GM18867 (cell line): ENCODE measurements at regions not wholly inside any gene's neighbourhood (a gene's known extent, or its start where the extent isn't known, plus 50 kb on each side); places are given as distances from the start of the nearest gene placed in this dataset.
A peak's percentile ranks its signal among the peaks of the same experiment; 100 is the strongest.
"Not testable (repeated sequence)": the region's sequence is repeated elsewhere in the genome, so short reads cannot be mapped to it uniquely, and the experiment has no call there.

Experiments used
- ATAC-seq: cut with Tn5 transposase; IDR thresholded peaks from one replicate; pipeline ENCODE4 v1.9.1; 2021; ENCODE audit warnings: mild to moderate bottlenecking, moderate library complexity; ENCODE audit not compliant: unreplicated experiment

DNA sequence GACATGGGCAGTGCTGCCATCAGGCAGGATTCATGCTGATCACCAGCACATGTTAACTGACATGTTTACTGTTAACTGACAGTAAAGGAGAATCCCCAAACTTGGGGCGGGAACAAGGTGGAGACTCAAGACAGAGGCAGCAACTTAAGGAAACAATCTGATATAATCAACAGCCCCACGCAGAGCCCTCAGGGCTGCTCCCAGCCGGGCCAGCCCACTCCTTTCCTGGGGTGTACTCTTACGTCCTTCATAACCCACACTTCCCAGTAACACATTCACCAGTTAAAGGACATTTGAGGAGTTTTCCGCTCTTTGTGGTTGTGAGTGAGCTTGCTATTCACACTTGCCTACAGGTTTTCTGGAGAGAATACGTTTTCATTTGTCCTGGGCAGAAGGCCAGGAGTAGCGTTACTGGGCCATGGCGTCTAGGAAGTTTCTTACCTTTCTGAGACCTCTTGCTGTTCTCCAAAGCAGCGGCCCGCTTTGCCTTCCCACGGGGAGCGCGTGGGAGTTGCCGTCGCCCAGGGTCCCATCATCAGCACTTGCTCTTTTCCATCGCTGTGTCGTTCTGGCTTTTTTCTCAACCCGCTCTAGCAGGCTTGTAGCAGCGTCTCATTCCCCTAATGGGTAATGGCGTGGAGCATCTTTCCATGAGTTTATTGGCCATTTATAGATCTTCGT lies 56.4 kb downstream of the FOXF2 start:
- ATAC-seq = no peak

GRCh38 chr6:1449896-1450295 lies 60.5 kb downstream of the FOXF2 start:
- no peak for ATAC-seq

- no peak for ATAC-seq
Measured at GRCh38 chr6:1453024-1453423, 63.6 kb downstream of the FOXF2 start.

DNA sequence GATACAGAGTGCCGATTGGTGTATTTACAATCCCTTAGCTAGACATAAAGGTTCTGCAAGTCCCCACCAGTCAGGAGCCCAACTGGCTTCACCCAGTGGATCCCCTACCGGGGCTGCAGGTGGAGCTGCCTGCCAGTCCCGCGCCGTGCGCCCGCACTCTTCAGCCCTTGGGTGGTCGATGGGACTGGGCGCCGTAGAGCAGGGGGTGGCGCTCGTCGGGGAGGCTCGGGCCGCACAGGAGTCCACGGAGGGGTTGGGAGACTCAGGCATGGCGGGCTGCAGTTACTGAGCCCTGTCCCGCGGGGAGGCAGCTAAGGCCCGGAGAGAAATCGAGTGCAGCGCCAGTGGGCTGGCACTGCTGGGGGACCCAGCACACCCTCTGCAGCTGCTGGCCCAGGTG lies 67.4 kb downstream of the FOXF2 start:
- not testable (repeated sequence) for ATAC-seq

DNA sequence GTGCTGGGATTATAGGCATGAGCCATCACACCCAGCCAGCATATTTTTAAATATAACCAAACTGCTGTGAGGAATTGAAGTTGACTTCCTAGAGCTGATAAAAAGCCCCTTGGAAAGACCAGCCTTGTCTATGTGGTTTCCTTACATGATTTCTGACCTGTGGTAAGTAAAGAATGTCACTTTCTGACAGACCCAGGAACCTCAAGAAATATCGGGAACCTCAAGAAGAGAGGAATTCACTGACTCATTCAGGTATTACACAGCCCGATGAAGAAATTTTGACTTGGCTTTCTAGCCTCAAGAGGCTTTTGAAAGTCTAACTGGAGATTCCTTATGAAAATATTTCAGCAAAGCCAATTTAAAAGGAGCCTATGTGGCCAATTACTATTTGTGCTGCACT lies 71.8 kb downstream of the FOXF2 start:
- ATAC-seq = no peak

DNA sequence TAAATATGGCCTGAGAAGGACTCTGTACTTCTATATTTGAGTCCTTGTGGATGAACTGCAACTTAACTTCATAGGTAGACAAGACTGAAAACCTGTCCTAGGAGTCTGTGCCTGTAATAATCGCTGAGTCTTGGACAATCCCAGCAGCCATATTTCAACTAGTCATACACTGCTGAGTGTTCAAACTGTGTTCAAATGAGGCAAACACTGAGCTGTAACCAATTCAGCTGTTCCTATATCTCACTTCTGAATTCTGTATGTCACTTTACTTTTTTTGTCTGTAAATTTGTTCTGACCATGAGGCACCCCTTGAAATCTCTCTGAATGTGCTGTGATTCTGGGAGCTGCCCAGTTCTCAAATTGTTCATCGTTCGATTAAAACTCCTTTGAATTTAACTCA lies 72.4 kb downstream of the FOXF2 start:
- ATAC-seq = no peak

DNA sequence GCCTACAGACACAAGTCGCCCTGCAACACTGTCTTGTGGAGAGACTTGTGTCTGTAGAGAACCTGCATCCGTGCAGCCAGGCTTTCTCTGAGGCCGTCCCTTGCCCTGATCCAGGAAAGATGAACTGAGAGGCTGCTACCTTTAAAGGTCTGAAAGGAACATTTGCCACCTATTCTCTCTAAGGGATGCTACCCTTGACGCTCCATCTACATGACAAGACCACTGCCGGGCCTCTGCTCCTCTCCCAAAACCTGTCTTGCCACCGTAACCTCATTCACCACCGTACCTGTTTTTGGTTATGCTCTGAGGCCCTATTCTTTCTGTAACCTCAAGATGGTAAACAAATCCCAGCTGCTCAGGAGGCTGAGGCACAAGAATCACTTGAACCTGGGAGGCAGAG lies 73.9 kb downstream of the FOXF2 start:
- no peak for ATAC-seq

DNA sequence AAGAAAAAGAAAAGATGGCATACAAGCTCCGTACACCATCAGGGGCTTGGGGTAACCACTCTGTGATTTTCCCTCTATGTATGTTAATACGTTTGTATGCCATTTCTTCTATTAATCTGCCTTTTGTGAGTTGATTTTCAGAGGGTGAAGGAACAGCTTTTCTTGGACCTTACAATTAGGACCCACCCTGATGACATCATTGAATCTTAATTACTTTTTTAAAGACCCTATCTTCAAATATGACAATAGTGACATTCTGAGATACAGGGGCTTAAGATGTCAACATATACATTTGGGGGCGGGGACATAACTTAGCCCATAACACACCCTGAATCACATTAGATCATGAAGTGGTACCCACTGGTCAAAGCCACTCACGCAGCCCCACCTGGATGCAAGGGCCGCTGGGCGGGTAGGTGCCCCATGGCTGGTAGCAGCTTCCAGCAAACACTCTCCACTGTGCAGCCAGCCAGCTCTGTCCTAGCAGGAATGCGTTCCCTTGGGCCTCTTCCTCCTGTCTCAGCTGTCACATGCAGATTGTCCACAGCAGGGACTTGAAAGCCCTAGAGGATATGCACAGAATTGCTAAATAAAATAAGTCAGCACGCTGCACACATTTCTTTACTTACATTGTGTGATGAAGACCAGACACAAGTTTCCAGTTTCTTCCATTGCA lies 74.5 kb downstream of the FOXF2 start:
- no peak for ATAC-seq

- no peak for ATAC-seq
Measured at GRCh38 chr6:1464781-1465370, 75.5 kb downstream of the FOXF2 start.

GRCh38 chr6:1468126-1468525 lies 78.8 kb downstream of the FOXF2 start:
- ATAC-seq = no peak

GRCh38 chr6:1470040-1470439 lies 80.7 kb downstream of the FOXF2 start:
- ATAC-seq = peak; percentile 70

DNA sequence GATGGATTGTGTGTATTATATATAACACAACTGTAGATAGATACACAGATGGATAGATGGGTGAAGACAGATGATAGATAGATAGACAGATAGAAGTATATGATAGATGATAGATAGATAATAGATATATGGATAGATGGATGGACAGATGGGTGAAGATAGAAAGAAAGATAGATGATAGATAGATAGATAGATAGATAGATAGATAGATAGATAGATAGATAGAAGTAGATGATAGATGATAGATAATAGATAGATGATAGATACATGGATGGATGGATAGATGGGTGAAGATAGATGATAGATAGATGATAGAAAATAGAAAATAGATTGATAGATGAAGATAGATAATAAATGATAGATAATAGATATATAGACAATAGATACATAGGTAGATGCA lies 83.3 kb downstream of the FOXF2 start:
- no peak for ATAC-seq

- ATAC-seq = no peak
Measured at GRCh38 chr6:1473166-1473565, 83.8 kb downstream of the FOXF2 start.

DNA sequence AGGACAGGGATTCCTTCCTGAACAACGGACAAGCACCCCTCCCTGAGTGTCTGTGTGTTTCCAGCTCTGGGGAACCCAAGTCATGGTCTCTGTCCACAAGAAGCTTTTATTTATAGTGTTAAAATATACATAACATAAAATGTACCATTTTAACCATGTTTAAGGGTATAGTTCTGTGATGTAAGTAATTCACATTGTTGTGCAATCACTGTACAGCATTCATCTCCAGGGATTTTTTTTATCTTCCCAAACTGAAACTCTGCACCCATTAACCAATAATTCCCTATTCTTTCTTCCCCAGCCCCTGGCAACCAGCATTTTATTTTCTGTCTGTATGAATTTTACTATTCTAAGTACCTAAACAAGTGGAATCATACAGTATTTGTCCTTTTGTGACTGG lies 84.2 kb downstream of the FOXF2 start:
- ATAC-seq = no peak

DNA sequence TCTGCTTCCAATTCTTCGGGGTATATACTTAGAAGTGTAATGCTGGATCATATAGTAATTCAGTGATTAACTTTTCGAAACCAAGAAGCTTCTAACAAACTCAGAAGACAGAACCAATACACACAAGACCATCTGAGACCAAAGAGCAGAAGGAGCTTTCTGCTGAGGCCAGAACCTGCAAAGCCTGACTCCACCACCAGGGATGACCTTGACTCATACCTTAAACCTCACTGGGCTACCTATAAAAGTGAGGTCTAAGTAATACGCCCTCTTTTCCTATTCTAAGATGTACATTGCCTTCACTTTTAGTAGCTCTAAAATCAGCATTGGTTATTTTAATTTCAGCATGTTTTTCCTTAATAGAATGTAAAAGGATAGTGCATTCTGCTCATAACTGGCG lies 84.8 kb downstream of the FOXF2 start:
- ATAC-seq = no peak

DNA sequence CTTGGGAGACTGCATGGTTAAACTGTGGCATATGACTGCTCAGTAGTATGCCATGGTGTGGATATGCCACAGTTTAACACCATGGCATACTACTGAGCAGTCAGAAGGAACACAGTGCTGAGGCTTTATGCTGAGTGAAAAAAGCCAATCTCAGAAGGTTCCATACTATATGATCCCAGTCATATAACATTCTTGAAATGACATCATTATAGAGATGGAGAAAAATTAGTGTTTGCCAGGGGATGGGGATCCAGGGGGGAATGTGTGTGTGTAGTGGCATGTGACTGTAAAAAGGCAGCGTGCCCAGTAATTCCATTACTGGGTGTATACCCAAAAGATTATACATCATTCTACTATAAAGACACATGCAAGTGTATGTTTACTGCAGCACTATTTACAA lies 85.8 kb downstream of the FOXF2 start:
- no peak for ATAC-seq

GRCh38 chr6:1477432-1478090 lies 88.2 kb downstream of the FOXF2 start:
- ATAC-seq = no peak

DNA sequence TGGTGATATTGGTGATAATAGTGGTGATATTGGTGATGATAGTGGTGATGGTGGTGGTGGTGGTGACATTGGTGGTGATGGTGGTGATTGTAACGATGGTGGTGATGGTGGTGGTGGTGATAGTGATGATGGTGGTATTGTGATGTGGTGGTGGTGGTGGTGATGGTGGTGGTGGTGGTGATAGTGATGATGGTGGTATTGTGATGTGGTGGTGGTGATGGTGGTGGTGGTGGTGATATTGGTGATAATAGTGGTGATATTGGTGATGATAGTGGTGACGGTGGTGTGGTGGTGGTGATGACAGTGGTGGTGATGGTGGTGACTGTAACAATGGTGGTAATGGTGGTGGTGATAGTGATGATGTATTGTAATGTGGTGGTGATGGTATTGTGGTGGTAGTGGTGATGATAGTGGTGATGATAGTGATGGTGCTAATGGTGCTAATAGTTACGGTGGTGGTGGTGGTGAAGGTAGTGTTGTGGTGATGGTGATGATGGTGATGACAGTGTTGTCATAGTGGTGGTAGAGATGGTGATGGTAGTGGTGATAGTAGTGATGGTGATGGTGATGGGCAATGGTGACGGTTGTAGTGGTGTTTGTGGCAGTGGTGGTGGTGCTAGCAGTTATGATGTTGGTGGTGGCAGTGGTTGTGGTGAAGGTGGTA lies 88.9 kb downstream of the FOXF2 start:
- not testable (repeated sequence) for ATAC-seq

DNA sequence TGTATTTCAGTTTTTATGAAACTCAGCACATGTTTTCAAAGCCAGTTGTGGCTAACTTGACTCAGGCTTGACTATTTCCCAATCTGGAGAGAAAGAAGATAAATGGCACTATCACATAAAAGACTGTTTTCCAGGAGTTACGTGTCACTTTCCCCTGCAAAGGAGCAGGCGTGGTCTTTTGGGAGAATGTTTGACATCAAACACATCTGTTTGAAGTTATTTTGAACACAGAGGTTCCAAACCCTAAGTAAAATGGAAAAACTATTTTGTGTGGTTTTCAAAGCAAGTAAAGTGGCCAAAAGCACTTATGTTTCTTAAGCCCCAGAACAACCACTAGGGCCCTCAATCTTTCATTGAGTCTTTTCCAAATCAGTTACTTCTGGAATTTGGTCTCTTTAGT lies 89.7 kb downstream of the FOXF2 start:
- no peak for ATAC-seq

DNA sequence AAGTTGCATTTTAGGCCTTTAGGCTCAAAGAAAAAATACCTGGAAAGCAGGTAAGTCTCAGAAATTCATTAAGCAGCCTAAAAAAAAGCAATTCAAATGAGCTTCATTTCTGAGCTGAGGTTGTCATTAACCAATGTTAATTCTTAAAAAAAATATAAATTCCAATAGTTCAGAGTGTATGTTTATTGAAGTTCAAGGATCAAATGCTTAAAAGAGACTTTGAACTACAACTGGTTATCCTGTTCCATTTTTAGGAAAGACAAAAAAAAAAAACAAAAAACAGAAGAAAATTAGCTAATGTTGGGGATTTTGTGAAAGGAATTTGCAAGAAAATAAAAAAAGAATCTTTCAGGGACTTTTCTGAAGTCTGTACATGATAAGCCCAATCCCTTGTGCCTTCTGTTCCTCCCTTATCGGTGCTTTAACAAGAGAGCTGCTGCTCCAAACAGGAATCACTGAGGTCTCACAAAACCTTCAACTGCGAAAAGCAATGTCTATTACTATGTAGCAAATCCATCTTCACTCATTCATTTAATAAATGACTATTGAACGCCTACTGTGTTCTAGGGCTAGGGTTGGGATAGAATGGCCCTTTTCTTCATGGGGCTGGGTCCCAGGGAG lies 90.3 kb downstream of the FOXF2 start:
- ATAC-seq = no peak

- no peak for ATAC-seq
Measured at GRCh38 chr6:1481286-1481685, 91.9 kb downstream of the FOXF2 start.
